H1 (cell line): ENCODE measurements at regions not wholly inside any gene's neighbourhood (a gene's known extent, or its start where the extent isn't known, plus 50 kb on each side); places are given as distances from the start of the nearest gene placed in this dataset.

Source experiments
- CEBPB ChIP-seq: IDR thresholded peaks from 2 replicates; pipeline ENCODE4 v1.6.1; 2012; ENCODE audit warnings: low read depth, low read length
- POLR2AphosphoS5 ChIP-seq: IDR thresholded peaks from 2 replicates; pipeline ENCODE4 v1.6.1; 2011; ENCODE audit warnings: low read depth, low read length
- RFX5 ChIP-seq: IDR thresholded peaks from 2 replicates; pipeline ENCODE4 v1.6.1; 2011; ENCODE audit warnings: low read depth, low read length, improper control_type of control experiment, borderline replicate concordance
- SIN3A ChIP-seq, 2 experiments: IDR thresholded peaks in 1 of 2; conservative IDR thresholded peaks in 1 of 2; 2 replicates each; pipeline ENCODE4 v1.6.1; 2011 to 2012; ENCODE audit warnings: low read length in 2 of 2, improper control_type of control experiment in 1 of 2, low read depth in 1 of 2, mild to moderate bottlenecking in 1 of 2

GRCh38 chr2:53021828-53022227 lies 745.8 kb upstream of the CHAC2 start:
- no peak for TF ChIP-seq POLR2AphosphoS5
- TF ChIP-seq SIN3A (conservative IDR thresholded peaks at IDR 0.05 in 1 of 2, IDR thresholded peaks at IDR 0.05 in 1 of 2; ENCODE audit: low read depth in 1 of 2, low read length in 2 of 2): no peak
- TF ChIP-seq RFX5: no peak
- no peak for TF ChIP-seq CEBPB
